ENCODE measurements at regions not wholly inside any gene's neighbourhood (a gene's known extent, or its start where the extent isn't known, plus 50 kb on each side); places are given as distances from the start of the nearest gene placed in this dataset.
A peak's percentile ranks its signal among the peaks of the same experiment; 100 is the strongest.

- H4K20me1 ChIP-seq (ENCODE audit: insufficient read depth): peaks cover 16% of the 10 kb centered on the region
- no peaks in the 10 kb centered on the region for H3K9me2 ChIP-seq (ENCODE audit: insufficient read depth)
- peaks cover 100% of the 10 kb centered on the region for H3K79me2 ChIP-seq (ENCODE audit: insufficient read depth)
- no peaks in the 10 kb centered on the region for H3K27me3 ChIP-seq (replicated peaks; ENCODE audit: insufficient read depth)
- H3F3A ChIP-seq (ENCODE audit: insufficient read depth): peaks cover 19% of the 10 kb centered on the region
- H3K9ac ChIP-seq: no peak overlapping the region
- 54 to 58% methylated on average over 9 of the region's 9 CpGs for WGBS, 2 experiments (ENCODE audit: low coverage in 1 of 2, low lambda C conversion rate in 2 of 2, missing lambda C conversion rate in 2 of 2)
- no peak overlapping the region for H3K4me3 ChIP-seq
- H2AFZ ChIP-seq: no peak overlapping the region
- no peaks in the 10 kb centered on the region for H3K9me3 ChIP-seq (ENCODE audit: low read depth)
- no peak overlapping the region for H3K4me2 ChIP-seq (ENCODE audit: unreplicated experiment)
- no peak for TF ChIP-seq EZH2 (IDR thresholded peaks at IDR 0.05; ENCODE audit: insufficient read depth, poor library complexity, severe bottlenecking)
- TF ChIP-seq EZH2phosphoT487 (IDR thresholded peaks at IDR 0.05; ENCODE audit: insufficient read depth, low read depth): no peak
- H3K27ac ChIP-seq: no peak overlapping the region
- DNase-seq: peak; percentile 59
- in situ Hi-C loops (cut with MboI): no loop called here
- H3K36me3 ChIP-seq (ENCODE audit: low read depth): 0 out of 2 replicates have a peak, but pooled peaks cover 4% of the 10 kb centered on the region
- peaks cover 22% of the 10 kb centered on the region for H3K4me1 ChIP-seq (ENCODE audit: insufficient read depth)
These were observed 139.6 kb downstream of the NAV1 start for GRCh38 chr1:201678264-201679101.

GRCh38 chr1:201681375-201681774 is 142.4 kb downstream of the NAV1 start:
- Histone ChIP-seq H3K9ac (no peak overlapping the region), H3K4me1 (ENCODE audit: insufficient read depth) (peaks cover 12% of the 10 kb centered on the region), H3K9me3 (ENCODE audit: low read depth) (no peaks in the 10 kb centered on the region), H3K27ac (no peak overlapping the region), H3K4me2 (ENCODE audit: unreplicated experiment) (no peak overlapping the region), H3K4me3 (no peak overlapping the region), H3K79me2 (ENCODE audit: insufficient read depth) (peaks cover 100% of the 10 kb centered on the region), H3K36me3 (ENCODE audit: low read depth) (peaks cover 4% of the 10 kb centered on the region; the same call in 1 of the 2 replicates), H3K9me2 (ENCODE audit: insufficient read depth) (no peaks in the 10 kb centered on the region), H3K27me3 (replicated peaks; ENCODE audit: insufficient read depth) (no peaks in the 10 kb centered on the region), H4K20me1 (ENCODE audit: insufficient read depth) (peaks cover 14% of the 10 kb centered on the region; the same call in 1 of the 2 replicates), H2AFZ (no peak overlapping the region), H3F3A (ENCODE audit: insufficient read depth) (peaks cover 26% of the 10 kb centered on the region)
- DNase-seq: no peak
- 57% methylated on average over 8 of the region's 8 CpGs for WGBS, 2 experiments (ENCODE audit: low coverage in 1 of 2, low lambda C conversion rate in 2 of 2, missing lambda C conversion rate in 2 of 2)
- in situ Hi-C loops (cut with MboI): no loop called here
- no peak for TF ChIP-seq EZH2phosphoT487 (IDR thresholded peaks at IDR 0.05; ENCODE audit: insufficient read depth, low read depth)
- TF ChIP-seq EZH2 (IDR thresholded peaks at IDR 0.05; ENCODE audit: insufficient read depth, poor library complexity, severe bottlenecking): no peak

GRCh38 chr1:201682964-201683363 is 144.0 kb downstream of the NAV1 start:
- H3K27ac ChIP-seq: no peak overlapping the region
- H3K4me3 ChIP-seq: no peak overlapping the region
- no peaks in the 10 kb centered on the region for H3K9me2 ChIP-seq (ENCODE audit: insufficient read depth)
- no peak overlapping the region for H2AFZ ChIP-seq
- TF ChIP-seq EZH2 (IDR thresholded peaks at IDR 0.05; ENCODE audit: insufficient read depth, poor library complexity, severe bottlenecking): no peak
- H3K79me2 ChIP-seq (ENCODE audit: insufficient read depth): peaks cover 100% of the 10 kb centered on the region
- DNase-seq: no peak
- in situ Hi-C loops (cut with MboI): no loop called here
- peaks cover 4% of the 10 kb centered on the region; the same call in 1 of the 2 replicates for H3K36me3 ChIP-seq (ENCODE audit: low read depth)
- peaks cover 36% of the 10 kb centered on the region for H3F3A ChIP-seq (ENCODE audit: insufficient read depth)
- H3K4me2 ChIP-seq (ENCODE audit: unreplicated experiment): no peak overlapping the region
- H3K4me1 ChIP-seq (ENCODE audit: insufficient read depth): peaks cover 18% of the 10 kb centered on the region; the same call in 1 of the 2 replicates
- no peaks in the 10 kb centered on the region for H3K9me3 ChIP-seq (ENCODE audit: low read depth)
- H3K27me3 ChIP-seq (replicated peaks; ENCODE audit: insufficient read depth): no peaks in the 10 kb centered on the region
- H4K20me1 ChIP-seq (ENCODE audit: insufficient read depth): peaks cover 25% of the 10 kb centered on the region; the same call in 1 of the 2 replicates
- no peak overlapping the region for H3K9ac ChIP-seq
- 76 to 88% methylated on average over 4 of the region's 4 CpGs for WGBS, 2 experiments (ENCODE audit: low coverage in 1 of 2, low lambda C conversion rate in 2 of 2, missing lambda C conversion rate in 2 of 2)

GRCh38 chr1:201683397-201683796 is 144.5 kb downstream of the NAV1 start:
- Histone ChIP-seq H3K4me2 (ENCODE audit: unreplicated experiment) (no peak overlapping the region), H3K4me1 (ENCODE audit: insufficient read depth) (peaks cover 15% of the 10 kb centered on the region; the same call in 1 of the 2 replicates), H4K20me1 (ENCODE audit: insufficient read depth) (peaks cover 25% of the 10 kb centered on the region; the same call in 1 of the 2 replicates), H3K9ac (no peak overlapping the region), H3K27me3 (replicated peaks; ENCODE audit: insufficient read depth) (no peaks in the 10 kb centered on the region), H3K9me2 (ENCODE audit: insufficient read depth) (no peaks in the 10 kb centered on the region), H3K9me3 (ENCODE audit: low read depth) (no peaks in the 10 kb centered on the region), H3K79me2 (ENCODE audit: insufficient read depth) (peaks cover 100% of the 10 kb centered on the region), H3K4me3 (no peak overlapping the region), H2AFZ (no peak overlapping the region), H3K27ac (no peak overlapping the region), H3F3A (ENCODE audit: insufficient read depth) (peaks cover 39% of the 10 kb centered on the region), H3K36me3 (ENCODE audit: low read depth) (peaks cover 4% of the 10 kb centered on the region; the same call in 1 of the 2 replicates)
- TF ChIP-seq EZH2 (IDR thresholded peaks at IDR 0.05; ENCODE audit: insufficient read depth, poor library complexity, severe bottlenecking) (no peak), EZH2phosphoT487 (IDR thresholded peaks at IDR 0.05; ENCODE audit: insufficient read depth, low read depth) (no peak)
- in situ Hi-C loops (cut with MboI): no loop called here
- no peak for DNase-seq
- WGBS, 2 experiments (ENCODE audit: low coverage in 1 of 2, low lambda C conversion rate in 2 of 2, missing lambda C conversion rate in 2 of 2): 97 to 99% methylated on average over 6 of the region's 6 CpGs

All from GM23248 (cell line).